Fibroblast of lung (primary cell): ENCODE measurements at regions not wholly inside any gene's neighbourhood (a gene's known extent, or its start where the extent isn't known, plus 50 kb on each side); places are given as distances from the start of the nearest gene placed in this dataset.

Experiments used
- DNase-seq, 2 donors: peaks; one replicate each; pipeline versions ENCODE4 v3.0.0 to v3.0.0-alpha.2; 2010; ENCODE audit warnings: low read depth in 2 of 2
- H2AFZ ChIP-seq: 2 replicates; pipeline ENCODE4 v1.5.1; 2012; ENCODE audit warnings: low read length, control low read depth, inconsistent platforms
- H3K27ac ChIP-seq: 2 replicates; pipeline ENCODE4 v1.5.1; 2011; ENCODE audit warnings: low read length, control low read depth; ENCODE audit not compliant: insufficient read depth
- H3K27me3 ChIP-seq: 2 replicates; pipeline ENCODE4 v1.5.1; 2011; ENCODE audit warnings: mild to moderate bottlenecking, low read length; ENCODE audit not compliant: control insufficient read depth, insufficient read depth
- H3K36me3 ChIP-seq: 2 replicates; pipeline ENCODE4 v1.5.1; 2011; ENCODE audit warnings: low read length; ENCODE audit not compliant: control insufficient read depth, insufficient read depth
- H3K4me1 ChIP-seq: 2 replicates; pipeline ENCODE4 v1.5.1; 2011; ENCODE audit warnings: low read length; ENCODE audit not compliant: control insufficient read depth, insufficient read depth; ENCODE audit errors: extremely low read depth
- H3K4me2 ChIP-seq: 2 replicates; pipeline ENCODE4 v1.5.1; 2011; ENCODE audit warnings: low read length, control low read depth; ENCODE audit not compliant: insufficient read depth; ENCODE audit errors: extremely low read depth
- H3K4me3 ChIP-seq, 4 experiments: fragments of 200-600 bp in 1 of 4; sonication (generic) in 1 of 4; replicated peaks in 1 of 4; 2 replicates each; pipeline ENCODE4 v1.5.1; 2011 to 2016; ENCODE audit warnings: low read length in 4 of 4, low read depth in 3 of 4, mild to moderate bottlenecking in 3 of 4, control low read depth in 2 of 4, inconsistent platforms in 1 of 4, mixed read lengths in 1 of 4; ENCODE audit not compliant: insufficient read depth in 1 of 4; ENCODE audit errors: control extremely low read depth in 1 of 4
- H3K79me2 ChIP-seq: 2 replicates; pipeline ENCODE4 v1.5.1; 2012; ENCODE audit warnings: mild to moderate bottlenecking, low read length, inconsistent platforms; ENCODE audit not compliant: control insufficient read depth, insufficient read depth
- H3K9ac ChIP-seq: 2 replicates; pipeline ENCODE4 v1.5.1; 2011; ENCODE audit warnings: mild to moderate bottlenecking, low read length, control low read depth; ENCODE audit not compliant: insufficient read depth
- H3K9me3 ChIP-seq: 2 replicates; pipeline ENCODE4 v1.5.1; 2012; ENCODE audit warnings: low read depth, low read length; ENCODE audit not compliant: control insufficient read depth, insufficient read depth
- H4K20me1 ChIP-seq: 2 replicates; pipeline ENCODE4 v1.5.1; 2011; ENCODE audit warnings: low read length; ENCODE audit not compliant: control insufficient read depth, insufficient read depth; ENCODE audit errors: extremely low read depth
- EZH2 ChIP-seq: IDR thresholded peaks from 2 replicates; pipeline ENCODE4 v1.5.1; 2012; ENCODE audit warnings: low read length, control low read depth, mild to moderate bottlenecking; ENCODE audit errors: missing control alignments
- TF ChIP-seq, protein P1 (sequence below), 2 donors: IDR thresholded peaks in 1 of 2; conservative IDR thresholded peaks in 1 of 2; 1 replicate in 1 of 2; 2 replicates in 1 of 2; pipeline ENCODE4 v1.5.1; 2011 to 2012; ENCODE audit warnings: low read length in 2 of 2, control low read depth in 1 of 2, inconsistent platforms in 1 of 2, low read depth in 1 of 2, mild to moderate bottlenecking in 1 of 2

DNA sequence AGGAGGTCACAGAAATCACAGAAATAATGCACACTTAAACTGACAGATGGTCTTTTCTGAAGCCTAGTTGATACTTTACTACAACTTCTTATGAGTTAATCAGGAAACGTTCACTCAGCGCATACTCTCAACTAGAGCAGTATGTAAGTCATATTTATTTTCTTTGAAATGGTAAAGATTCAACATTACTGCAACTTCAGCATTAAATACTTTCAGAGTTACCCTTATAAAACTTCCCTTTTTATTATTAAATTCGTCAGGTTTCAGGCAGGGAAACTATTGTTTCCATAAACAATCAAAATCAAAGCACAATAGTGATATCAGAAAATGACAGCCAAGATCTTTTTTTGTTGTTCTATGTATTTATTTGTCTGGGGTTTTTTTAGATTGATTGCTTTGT lies 222.6 kb upstream of the RND3 start:
- H2AFZ ChIP-seq, result no peak overlapping the region
- no peak overlapping the region for H3K4me3 ChIP-seq
- no peaks in the 10 kb centered on the region for H3K4me1 ChIP-seq
- no peaks in the 10 kb centered on the region for H3K27me3 ChIP-seq
- H3K79me2 ChIP-seq, result no peaks in the 10 kb centered on the region
- H3K27ac ChIP-seq, result no peak overlapping the region
- H4K20me1 ChIP-seq, result no peaks in the 10 kb centered on the region
- no peak overlapping the region for H3K9ac ChIP-seq
- TF ChIP-seq, protein P1, sequence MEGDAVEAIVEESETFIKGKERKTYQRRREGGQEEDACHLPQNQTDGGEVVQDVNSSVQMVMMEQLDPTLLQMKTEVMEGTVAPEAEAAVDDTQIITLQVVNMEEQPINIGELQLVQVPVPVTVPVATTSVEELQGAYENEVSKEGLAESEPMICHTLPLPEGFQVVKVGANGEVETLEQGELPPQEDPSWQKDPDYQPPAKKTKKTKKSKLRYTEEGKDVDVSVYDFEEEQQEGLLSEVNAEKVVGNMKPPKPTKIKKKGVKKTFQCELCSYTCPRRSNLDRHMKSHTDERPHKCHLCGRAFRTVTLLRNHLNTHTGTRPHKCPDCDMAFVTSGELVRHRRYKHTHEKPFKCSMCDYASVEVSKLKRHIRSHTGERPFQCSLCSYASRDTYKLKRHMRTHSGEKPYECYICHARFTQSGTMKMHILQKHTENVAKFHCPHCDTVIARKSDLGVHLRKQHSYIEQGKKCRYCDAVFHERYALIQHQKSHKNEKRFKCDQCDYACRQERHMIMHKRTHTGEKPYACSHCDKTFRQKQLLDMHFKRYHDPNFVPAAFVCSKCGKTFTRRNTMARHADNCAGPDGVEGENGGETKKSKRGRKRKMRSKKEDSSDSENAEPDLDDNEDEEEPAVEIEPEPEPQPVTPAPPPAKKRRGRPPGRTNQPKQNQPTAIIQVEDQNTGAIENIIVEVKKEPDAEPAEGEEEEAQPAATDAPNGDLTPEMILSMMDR (conservative IDR thresholded peaks at IDR 0.05 in 1 of 2, IDR thresholded peaks at IDR 0.05 in 1 of 2; ENCODE audit: low read depth in 1 of 2, low read length in 2 of 2), result no peak
- H3K36me3 ChIP-seq, result no peaks in the 10 kb centered on the region
- no peaks in the 10 kb centered on the region for H3K9me3 ChIP-seq
- H3K4me2 ChIP-seq, result no peak overlapping the region
- no peak for DNase-seq

DNA sequence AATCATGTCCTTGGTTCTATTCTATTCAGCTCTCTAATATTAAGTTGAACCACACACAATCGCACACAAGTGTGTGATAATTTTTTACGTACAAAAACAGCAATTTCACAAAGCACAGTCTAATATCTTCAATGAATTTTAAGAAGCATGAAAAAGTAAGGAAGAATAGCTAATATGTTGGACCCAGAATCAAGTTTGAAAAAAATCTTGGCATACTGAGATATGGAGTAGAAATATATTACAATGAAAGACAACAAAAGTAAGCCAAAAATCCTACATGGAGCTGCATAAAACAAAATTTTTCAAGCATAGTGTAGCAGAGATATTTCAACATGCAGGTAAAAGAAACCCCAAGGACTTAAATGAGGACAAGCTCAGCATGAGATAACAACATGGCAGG lies 219.1 kb upstream of the RND3 start:
- H3K4me1 ChIP-seq, result no peaks in the 10 kb centered on the region
- no peaks in the 10 kb centered on the region for H3K9me3 ChIP-seq
- DNase-seq, result no peak
- no peak overlapping the region for H3K27ac ChIP-seq
- no peak overlapping the region for H3K9ac ChIP-seq
- H3K4me2 ChIP-seq, result no peak overlapping the region
- no peaks in the 10 kb centered on the region for H3K79me2 ChIP-seq
- H3K36me3 ChIP-seq, result no peaks in the 10 kb centered on the region
- TF ChIP-seq, protein P1 (conservative IDR thresholded peaks at IDR 0.05 in 1 of 2, IDR thresholded peaks at IDR 0.05 in 1 of 2; ENCODE audit: low read depth in 1 of 2, low read length in 2 of 2), result no peak
- TF ChIP-seq EZH2, result no peak
- no peak overlapping the region for H2AFZ ChIP-seq
- no peaks in the 10 kb centered on the region for H4K20me1 ChIP-seq
- H3K4me3 ChIP-seq, result no peak overlapping the region
- H3K27me3 ChIP-seq, result no peaks in the 10 kb centered on the region

DNA sequence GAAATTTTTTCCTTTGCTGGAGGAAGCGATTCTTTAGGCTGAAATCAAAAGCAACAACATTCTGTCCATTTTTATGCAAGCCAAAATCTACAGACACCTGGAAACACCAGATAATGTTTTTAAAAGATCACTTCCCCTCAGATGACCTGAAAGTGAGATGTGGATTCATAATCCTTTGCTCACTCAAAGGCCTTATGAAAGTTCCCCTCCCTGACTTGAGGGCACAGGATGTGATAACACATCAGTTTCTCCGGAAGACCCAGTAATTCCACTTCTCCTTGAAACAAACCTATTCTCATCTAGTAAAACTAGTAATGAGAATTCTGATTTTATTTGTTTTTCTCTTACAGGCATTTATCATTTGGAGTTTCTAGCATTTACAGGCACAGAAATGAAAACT lies 218.3 kb upstream of the RND3 start:
- H3K4me3 ChIP-seq, result no peak overlapping the region
- no peak overlapping the region for H3K9ac ChIP-seq
- no peak overlapping the region for H2AFZ ChIP-seq
- H3K27ac ChIP-seq, result no peak overlapping the region
- H3K4me2 ChIP-seq, result no peak overlapping the region
- H3K4me1 ChIP-seq, result no peaks in the 10 kb centered on the region
- DNase-seq, result no peak
- H4K20me1 ChIP-seq, result no peaks in the 10 kb centered on the region
- H3K36me3 ChIP-seq, result no peaks in the 10 kb centered on the region
- no peaks in the 10 kb centered on the region for H3K27me3 ChIP-seq
- no peaks in the 10 kb centered on the region for H3K79me2 ChIP-seq
- H3K9me3 ChIP-seq, result no peaks in the 10 kb centered on the region
- TF ChIP-seq, protein P1 (conservative IDR thresholded peaks at IDR 0.05 in 1 of 2, IDR thresholded peaks at IDR 0.05 in 1 of 2; ENCODE audit: low read depth in 1 of 2, low read length in 2 of 2), result no peak
- TF ChIP-seq EZH2, result no peak
